Prostate gland (tissue), 2 donors: ENCODE measurements at regions not wholly inside any gene's neighbourhood (a gene's known extent, or its start where the extent isn't known, plus 50 kb on each side); places are given as distances from the start of the nearest gene placed in this dataset.

ENCODE experiments used
- POLR2AphosphoS5 ChIP-seq: sonication (generic); formaldehyde crosslinking; IDR thresholded peaks from one replicate; pipeline ENCODE4 v1.6.1; 2017; ENCODE audit warnings: antibody characterized with exemption
- TF ChIP-seq, protein P1 (sequence below), 4 experiments: fragments of 200-600 bp in 2 of 4; fragments of 450-650 bp in 2 of 4; sonication (generic) in 2 of 4; IDR thresholded peaks; 1 replicate in 3 of 4; 2 replicates in 1 of 4; pipeline ENCODE4 v1.5.1; 2016 to 2019; ENCODE audit warnings: antibody characterized with exemption in 4 of 4, mild to moderate bottlenecking in 2 of 4, moderate library complexity in 2 of 4

DNA sequence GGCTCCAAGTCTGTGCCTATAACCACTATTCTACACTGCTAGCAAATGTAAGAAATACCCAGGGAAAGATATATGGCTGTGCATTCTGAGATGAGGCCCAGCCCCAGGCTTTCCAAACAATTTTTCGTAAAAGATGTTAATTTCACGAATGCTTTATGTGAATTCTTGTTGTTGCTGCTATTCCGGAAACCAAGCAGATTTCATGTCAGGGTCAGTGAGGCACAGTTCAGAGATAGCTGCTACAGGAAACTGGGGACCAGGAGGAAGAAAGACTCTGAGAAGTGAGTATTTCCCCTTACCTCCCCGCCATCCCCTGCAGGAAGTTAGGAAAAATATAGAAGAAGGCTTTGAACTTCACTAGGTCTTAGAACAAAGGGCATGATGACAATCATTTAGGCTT is 84.7 kb upstream of the TP53I11 start:
- TF ChIP-seq, protein P1, sequence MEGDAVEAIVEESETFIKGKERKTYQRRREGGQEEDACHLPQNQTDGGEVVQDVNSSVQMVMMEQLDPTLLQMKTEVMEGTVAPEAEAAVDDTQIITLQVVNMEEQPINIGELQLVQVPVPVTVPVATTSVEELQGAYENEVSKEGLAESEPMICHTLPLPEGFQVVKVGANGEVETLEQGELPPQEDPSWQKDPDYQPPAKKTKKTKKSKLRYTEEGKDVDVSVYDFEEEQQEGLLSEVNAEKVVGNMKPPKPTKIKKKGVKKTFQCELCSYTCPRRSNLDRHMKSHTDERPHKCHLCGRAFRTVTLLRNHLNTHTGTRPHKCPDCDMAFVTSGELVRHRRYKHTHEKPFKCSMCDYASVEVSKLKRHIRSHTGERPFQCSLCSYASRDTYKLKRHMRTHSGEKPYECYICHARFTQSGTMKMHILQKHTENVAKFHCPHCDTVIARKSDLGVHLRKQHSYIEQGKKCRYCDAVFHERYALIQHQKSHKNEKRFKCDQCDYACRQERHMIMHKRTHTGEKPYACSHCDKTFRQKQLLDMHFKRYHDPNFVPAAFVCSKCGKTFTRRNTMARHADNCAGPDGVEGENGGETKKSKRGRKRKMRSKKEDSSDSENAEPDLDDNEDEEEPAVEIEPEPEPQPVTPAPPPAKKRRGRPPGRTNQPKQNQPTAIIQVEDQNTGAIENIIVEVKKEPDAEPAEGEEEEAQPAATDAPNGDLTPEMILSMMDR (IDR thresholded peaks at IDR 0.05) = no peak
- no peak for TF ChIP-seq POLR2AphosphoS5
